Caki2 (cell line): ENCODE measurements at regions not wholly inside any gene's neighbourhood (a gene's known extent, or its start where the extent isn't known, plus 50 kb on each side); places are given as distances from the start of the nearest gene placed in this dataset.

Source experiments
- DNase-seq: peaks from one replicate; pipeline ENCODE4 v3.0.0-alpha.2; 2015; ENCODE audit warnings: low read depth
- in situ Hi-C: cut with HindIII; loops from 2 replicates; pipeline ENCODE4 v1.10.0; 2016; ENCODE audit warnings: low sequenced_read_pairs, low pct_unique_long_range_greater_than_20kb, mixed read lengths

DNA sequence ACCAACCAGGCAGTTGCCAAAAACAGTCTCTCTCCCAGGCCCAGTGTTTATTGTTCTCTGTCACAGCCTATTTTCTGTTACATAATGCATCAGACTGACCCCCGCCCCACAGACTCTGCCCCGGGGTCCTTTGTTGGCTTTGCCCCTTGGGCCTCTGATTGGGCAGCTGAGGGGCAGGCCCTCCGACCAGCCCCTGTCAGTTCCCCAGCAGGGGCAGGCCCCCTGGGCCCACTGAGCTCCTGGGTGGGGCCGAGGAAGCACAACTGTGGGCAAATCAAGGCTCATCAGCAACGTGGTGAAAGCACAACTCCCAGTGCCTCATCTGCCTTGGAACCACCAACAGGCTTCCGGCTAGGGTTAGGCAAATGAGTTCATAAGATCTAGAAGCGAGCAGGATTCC lies 160.1 kb upstream of the MYCN start:
- in situ Hi-C loops, result no loop called here
- no peak for DNase-seq

DNA sequence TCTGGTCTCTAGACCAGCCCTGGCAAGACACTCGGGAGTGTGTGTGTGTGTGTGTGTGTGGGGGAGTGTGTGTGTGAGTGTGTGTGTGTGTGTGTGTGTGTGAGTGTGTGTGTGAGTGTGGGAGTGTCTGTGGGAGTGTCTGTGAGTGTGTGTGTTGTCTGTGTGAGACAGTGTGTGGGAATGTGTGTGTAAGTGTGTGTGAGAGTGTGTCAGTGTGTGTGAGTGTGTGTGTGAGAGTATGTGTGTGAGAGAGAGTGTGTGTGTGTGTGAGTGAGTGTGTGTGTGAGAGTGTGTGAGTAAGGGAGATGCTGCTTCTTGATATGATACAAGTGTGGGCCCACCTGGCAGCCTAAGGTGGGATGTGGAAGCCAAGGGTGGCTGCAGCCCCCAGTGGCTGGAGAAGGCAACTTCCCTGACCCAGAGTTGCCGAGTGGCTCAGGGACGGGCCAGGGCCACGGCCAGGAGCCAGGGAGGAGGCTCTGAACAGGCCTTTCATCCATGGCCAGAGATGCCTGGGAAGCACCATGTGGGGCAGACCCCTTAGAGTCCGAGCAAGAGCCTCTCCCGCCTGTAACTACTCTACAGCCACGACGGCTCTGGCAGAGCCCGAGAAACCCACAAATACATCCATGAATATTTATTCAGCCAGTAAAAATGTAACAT lies 159.3 kb upstream of the MYCN start:
- in situ Hi-C loops, result no loop called here
- no peak for DNase-seq

DNA sequence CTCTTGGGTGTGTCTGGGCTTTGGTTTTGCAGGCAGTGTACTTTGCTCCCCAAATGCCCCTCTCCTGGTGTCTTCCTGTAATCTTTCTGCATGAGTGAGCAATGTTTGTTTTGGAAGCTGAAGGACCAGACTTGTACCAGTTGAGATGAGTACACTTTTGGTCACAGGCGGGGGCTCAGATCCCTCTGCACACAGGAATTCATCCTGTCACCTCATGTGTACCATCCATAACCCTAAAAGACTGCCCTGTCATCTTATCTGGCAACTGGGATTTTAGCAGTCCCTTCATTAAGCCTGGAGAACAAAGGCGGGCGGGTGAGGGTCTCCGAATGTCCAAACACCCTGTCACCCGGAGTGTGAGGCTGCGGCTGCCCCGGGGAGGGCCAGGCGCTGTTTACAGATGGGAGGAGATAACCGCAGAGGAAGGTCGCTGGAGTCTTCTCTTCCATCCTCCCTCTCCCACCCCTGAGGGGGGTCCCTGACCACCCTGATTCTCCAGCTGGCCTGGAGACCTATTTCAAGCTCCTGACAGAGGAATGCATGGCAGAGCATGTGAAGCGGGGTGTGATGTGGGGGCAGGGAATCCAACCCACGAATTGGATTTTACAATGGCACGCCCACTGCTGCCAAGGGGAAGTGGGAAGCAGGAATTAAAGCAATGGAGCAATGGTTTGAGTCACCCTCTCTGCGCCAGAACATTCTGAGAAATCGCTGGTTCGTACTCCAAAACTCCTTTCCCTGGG lies 158.2 kb upstream of the MYCN start:
- in situ Hi-C loops, result no loop called here
- peak; percentile 61 for DNase-seq

DNA sequence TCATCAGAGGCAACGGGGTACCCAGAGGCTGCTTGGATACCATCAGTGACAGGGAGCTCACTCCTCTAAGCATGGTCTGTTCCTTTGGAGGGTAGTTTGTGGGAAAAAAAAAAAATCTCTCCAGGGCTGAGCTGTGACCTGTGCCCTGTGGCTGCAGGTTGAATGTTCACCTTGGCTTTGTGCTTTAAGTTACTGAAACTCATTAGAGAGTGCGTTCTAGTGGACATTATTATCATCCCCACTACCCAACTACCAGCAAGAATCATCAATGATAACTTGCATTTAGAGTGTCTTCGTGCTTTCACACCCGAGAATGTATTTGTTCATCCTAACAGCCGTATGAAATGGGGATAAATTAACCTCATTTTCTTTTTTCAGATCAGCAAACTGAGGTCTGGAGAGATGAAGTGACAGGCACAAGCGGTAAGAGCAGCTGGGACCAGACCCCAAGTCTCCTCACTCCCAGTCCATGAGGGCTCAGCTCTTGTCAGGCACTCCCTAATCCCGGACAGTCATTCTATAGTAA lies 157.5 kb upstream of the MYCN start:
- in situ Hi-C loops, result no loop called here

DNA sequence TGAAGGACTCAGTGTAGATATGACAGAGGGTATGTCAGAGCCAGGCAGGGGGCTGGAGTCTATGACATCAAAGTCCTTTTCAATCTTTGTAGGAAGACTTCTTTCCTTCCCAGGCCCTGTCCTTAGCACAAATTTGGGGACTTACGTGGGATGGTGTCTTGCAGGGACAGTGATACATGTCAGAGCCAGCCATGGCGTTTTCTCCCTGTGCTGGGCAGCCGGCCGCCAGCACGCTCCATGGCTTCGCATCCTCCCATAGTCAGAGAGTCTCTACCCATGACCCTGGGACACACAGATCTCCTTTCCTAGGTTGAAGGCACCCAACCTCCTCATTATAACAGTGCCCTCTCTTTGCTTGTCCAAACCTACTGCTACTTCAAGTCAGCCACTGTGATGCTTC lies 156.9 kb upstream of the MYCN start:
- in situ Hi-C loops, result no loop called here
- DNase-seq, result no peak

More for the DNA sequence above, 157.5 kb upstream of the MYCN start:
- DNase-seq, result no peak

DNA sequence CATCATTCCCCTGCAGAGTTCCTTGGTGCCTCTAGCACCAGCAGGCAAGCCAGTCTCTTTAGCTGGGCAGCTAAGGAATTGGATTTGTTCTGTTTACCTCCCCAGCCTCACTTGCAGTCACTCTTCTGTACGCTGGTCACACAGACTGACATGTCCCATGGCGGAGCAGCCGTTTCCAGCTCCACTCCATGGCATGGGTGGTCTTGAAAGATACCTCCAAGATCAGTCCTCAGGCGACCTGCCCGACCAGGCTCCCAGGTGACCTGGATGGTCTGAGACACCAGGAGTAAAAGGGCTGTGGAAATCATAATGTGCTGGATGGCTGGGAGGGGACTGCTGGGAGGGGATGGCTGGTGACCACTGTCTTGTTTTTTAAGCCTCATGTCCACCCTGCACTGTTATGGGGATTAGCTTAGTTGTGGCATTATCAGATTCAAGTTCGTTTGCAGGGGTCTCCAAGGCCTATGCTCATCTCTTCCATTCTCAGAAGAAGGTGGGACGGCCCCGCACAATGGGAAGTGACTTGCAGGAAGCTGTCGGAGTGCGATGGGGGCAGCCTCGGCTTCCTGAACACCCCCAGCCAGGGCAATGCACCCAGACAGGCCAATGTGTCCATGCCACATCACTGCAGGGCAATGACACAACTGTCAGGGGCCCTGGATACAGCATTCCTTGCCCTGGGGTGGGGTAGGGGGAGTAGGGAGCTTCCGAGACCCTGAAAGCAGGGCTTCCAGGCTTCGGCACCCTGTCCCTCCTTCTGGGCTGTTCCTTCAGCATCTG lies 156.1 kb upstream of the MYCN start:
- DNase-seq, result no peak
- in situ Hi-C loops, result no loop called here

DNA sequence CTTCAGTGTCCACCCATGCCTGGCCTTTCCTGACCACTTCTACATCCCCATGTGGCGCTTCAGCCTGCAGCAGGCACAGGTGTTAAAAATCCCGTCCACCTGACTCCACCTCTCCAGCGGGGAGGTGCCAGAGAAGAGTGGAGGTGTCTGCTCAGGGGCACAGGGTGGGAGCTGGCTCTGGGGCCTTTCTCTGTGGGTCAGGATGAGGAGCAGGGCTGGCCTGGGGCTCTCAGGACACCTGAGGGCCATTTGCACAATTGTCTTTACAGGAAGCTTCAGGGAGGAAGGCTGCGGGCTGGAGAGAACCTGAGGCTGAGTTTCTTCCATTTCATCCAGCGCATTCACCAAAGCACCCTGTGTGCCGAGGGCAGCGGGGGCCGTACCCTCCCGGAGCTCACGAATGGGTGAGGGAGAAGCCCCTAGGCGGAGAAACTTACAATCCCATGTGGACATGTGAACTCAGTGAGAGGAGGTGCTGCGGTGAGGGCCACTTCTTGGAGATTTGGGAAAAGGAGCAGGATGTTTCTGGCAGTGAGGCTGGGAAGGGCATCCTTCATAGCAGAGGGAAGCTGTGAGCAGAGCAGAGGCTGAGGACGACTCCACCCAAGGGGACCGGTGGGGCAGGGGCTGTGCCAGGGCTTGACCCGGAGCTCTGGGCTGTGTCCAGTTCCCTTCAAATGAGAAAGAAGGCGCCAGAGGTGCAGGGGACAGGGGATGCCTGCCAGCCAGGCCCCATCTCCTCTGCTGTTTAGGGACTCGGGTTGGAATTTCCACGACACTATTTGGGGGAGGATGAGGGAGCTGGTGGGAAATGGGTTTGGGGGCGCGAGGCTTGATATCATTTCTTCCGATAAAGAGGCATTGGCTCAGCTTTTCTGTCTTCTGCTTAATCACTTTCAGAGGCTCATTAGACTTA lies 155.2 kb upstream of the MYCN start:
- DNase-seq, result no peak
- in situ Hi-C loops, result no loop called here

DNA sequence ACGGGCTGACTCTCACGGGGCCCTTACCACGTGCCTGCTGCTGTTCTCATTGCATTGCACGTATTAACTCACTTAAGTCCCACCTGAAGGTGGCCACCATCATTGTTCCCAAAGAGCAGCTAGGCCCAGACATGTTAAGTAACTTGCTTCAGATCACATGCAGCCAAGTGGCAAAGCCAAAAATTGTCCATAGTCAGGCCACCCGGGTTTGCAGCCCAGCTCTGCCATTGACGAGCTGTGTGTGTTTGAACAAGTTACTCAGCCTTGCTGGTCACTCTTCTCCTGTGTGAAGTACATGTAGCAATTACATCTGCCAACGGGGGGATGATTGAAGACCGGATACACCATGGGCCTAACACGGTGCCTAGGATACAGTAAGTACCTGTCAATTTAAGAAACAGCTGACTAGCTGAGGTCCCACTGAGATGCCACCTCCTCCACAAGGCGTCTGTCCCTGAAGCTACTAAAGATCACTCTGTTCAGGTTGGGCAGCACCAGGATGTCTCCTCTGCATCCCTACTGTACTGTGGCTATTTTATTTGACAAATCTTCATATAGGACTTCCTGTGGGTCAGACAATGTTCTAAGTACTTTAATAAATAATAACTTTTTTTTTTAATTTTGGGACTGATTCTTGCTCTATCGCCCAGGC lies 154.2 kb upstream of the MYCN start:
- in situ Hi-C loops, result no loop called here
- DNase-seq, result no peak

DNA sequence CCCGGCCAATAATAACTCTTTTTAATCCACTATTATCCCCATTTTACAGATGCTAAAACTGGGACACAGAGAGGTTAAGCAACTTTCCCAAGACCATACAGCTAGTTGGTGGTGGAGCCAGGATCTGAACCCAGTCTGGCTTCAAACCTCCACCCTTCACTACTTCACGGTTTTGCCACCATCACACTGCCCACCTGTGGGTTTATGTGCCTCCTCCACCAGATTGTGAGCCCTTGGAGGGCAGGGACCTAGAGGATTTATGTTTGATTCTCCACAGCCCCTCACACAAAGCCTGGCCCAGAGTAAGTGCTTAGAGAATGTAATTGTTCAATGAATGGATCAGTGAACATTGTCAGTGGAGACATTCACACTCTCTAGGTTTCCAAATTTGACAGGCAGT lies 153.4 kb upstream of the MYCN start:
- in situ Hi-C loops, result no loop called here
- DNase-seq, result no peak

DNA sequence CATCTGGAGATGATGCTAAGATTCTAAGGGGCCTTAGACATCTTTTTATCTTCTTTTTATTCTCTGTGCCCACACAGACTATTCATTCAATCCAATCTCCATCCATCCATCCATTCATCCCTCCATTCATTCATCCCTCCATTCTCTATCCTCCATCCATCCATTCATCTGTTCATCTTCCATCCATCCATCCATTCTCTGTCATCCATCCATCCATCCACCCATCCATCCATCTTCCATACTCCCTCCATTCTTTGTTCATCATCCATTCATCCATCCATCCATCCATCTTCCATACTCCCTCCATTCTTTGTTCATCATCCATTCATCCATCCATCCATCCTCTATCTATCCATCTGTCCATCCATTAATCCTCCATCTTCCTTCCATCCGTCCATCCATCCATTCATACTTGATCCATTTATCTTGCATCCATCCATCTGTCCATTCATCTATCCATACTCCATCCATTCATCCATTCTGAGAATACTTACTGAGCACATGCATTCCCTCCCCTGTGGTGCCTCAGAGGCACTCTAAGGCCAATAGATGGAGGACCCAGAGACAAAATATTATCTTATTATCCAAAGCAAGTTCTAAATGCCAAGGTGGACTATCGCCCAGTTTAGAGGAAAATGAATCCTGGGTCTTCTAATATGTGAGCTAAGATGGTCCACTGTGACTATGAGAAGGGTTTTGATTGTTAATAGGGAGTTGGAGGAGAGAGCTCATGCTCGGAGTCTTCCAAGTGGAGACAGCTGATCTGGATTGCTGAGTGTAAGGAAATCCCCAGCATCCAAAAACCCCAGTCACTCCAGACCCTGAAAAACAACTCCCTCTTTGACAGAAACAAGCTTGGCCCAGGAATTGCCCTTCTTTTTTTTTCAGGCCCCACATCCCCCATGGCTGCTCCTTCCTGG lies 152.6 kb upstream of the MYCN start:
- in situ Hi-C loops, result no loop called here
- no peak for DNase-seq

DNA sequence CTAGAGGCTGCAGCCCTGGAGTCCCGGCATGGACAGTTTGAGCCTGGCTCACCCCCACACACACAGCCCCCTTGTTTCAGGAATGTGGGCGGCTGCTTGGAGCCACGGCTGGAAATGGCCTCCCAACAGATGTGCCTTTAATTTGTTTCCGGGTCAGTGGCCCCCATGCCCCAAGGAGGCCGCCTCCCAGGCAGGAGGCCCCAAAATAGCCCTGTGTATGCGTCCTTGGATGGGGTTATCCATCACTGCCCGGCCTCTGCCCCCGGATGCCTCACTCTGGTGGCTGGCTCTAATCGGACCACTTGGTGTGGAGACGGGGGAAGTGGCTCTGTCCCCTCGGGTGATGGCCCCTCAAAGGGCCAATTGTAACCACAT lies 151.9 kb upstream of the MYCN start:
- no peak for DNase-seq
- in situ Hi-C loops, result no loop called here

DNA sequence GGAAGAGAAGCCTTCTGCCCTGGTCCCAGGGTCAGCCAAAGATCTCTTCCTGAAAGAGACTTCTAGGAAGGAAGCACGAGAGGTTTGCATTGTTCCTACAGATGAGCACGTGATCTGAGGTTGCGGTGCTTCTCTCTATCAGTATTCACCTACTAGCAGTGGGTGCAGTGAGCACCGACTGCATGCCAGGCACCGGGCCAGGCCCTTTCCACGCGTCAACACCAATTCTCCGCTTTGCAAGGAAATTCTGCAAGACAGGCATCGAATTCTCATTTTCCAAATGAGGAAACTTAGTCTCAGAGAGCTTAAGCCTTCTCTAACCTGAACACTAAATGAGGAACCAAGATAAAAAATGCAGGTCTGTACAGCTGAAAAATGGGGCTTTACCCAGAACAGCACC lies 151.5 kb upstream of the MYCN start:
- in situ Hi-C loops, result no loop called here
- DNase-seq, result no peak

DNA sequence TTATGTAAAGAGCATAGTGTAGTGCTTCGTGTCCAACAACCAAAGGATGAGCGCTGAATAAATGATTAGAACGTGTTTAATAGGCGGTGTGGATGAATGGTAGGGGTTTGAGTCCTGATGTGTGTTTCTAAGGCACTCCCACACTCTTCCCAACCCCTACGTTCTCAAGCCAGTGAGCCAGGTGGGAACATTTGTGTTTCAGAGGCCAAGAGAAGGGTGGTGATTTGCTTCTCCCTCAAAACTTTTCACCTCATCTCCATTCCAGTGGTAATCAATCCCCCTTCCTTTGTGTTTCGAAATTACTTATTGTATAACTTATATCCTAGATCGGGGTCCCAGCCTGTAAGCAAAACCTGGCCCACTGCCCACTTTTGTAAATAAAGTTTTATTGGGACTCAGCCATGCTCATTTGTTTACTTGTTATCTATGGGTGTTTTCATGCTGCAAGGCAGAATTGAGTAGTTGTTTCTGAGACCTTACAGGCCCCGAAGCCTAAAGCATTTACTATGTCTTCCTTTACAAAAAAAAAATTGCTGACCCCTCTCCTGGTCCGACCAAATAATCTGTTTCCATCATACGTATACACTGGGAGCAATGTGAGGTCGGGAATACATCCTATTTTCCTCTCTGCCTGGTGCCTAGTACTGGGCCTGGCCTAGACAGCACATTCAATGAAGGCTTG lies 150.8 kb upstream of the MYCN start:
- no peak for DNase-seq
- in situ Hi-C loops, result no loop called here

DNA sequence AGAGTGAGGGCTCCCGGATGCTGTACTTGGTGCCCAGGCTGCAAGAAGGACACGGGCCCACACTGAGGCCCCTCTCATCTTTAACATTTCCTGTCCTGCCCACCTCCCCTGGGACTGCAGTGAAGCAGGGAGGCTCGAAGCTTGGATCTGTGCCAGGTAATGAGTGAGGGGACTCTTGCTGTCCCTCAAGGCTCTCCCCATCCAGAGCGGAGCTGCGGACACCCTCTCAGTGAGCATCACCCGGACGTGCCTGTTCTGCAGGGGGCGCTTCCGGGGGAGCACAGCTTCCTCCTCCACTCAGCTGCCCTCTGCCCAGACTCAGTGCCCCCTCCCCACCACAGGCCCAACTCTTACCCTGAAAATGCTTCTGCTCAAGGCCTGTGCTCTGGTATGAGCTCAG lies 150.0 kb upstream of the MYCN start:
- DNase-seq, result no peak
- in situ Hi-C loops, result no loop called here

DNA sequence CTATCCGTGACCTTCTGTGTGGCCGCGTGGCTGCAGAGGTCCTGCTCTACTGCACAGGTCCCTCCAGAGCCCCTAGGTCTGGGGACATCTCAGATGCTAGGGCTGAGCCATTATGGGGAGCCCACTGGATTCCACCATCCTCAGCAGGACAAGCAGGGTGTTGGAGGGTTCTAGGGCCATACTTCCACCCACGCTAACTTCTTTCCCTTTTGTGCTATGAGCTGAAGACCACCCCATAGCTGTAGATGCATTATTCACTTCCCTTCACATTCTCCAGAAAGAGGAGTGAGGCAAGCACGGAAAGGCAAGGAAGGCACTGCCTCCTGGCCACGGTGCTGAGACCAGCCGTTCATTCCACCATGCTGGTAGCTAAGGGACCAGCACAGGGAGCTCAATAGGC lies 149.5 kb upstream of the MYCN start:
- DNase-seq, result no peak
- in situ Hi-C loops, result no loop called here

DNA sequence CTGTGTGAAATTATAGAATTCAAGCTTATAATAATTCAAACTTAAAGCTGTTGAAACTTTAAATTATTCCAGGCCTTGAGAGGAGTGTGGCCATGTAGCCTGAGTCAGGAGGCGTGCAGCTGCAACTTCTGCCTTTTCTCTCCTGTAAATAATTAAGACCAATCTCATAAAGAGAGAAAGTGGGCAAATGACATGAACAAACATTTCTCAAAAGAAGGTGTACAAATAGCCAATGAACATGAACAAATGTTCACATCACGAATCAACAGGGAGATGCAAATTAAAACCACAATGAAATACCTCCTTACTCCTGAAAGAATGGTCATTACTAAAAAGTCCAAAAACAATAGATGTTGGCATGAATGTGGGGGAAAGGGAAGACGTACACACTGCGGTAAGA lies 149.1 kb upstream of the MYCN start:
- in situ Hi-C loops, result no loop called here
- no peak for DNase-seq
